Activated T-cell treated with anti-CD3 and anti-CD28 coated beads, Interleukin-2, amount 50 U/mL, for 72 hours (primary cell): ENCODE measurements at regions not wholly inside any gene's neighbourhood (a gene's known extent, or its start where the extent isn't known, plus 50 kb on each side); places are given as distances from the start of the nearest gene placed in this dataset.

Experiments used
- ATAC-seq, 2 donors: fragments of 150-1000 bp; cut with Tn5 transposase; replicated peaks in 1 of 2; 2 replicates each; pipeline ENCODE4 v1.10.0; 2021; ENCODE audit warnings: moderate library complexity in 2 of 2, mild to moderate bottlenecking in 1 of 2
- DNase-seq, 2 donors: peaks; one replicate each; pipeline ENCODE4 v3.0.0; 2021 to 2022; ENCODE audit warnings: mixed read lengths in 1 of 2
- H3K27ac Mint-ChIP-seq: one replicate; pipeline ENCODE4 v1.8.0; 2022; ENCODE audit warnings: mild to moderate bottlenecking, moderate library complexity, mixed read lengths
- H3K27me3 Mint-ChIP-seq: one replicate; pipeline ENCODE4 v1.8.0; 2022; ENCODE audit warnings: low read depth, mixed read lengths
- H3K36me3 Mint-ChIP-seq, 2 donors: one replicate each; pipeline ENCODE4 v1.8.0; 2022; ENCODE audit warnings: mixed read lengths in 2 of 2, mild to moderate bottlenecking in 1 of 2; ENCODE audit not compliant: insufficient read depth in 2 of 2
- H3K4me1 Mint-ChIP-seq: one replicate; pipeline ENCODE4 v1.8.0; 2022; ENCODE audit warnings: low read depth, mixed read lengths
- H3K4me3 Mint-ChIP-seq, 2 donors: one replicate each; pipeline ENCODE4 v1.8.0; 2022; ENCODE audit warnings: mild to moderate bottlenecking in 2 of 2, mixed read lengths in 2 of 2, moderate library complexity in 2 of 2
- H3K9me3 Mint-ChIP-seq, 2 donors: one replicate each; pipeline ENCODE4 v1.8.0; 2022; ENCODE audit warnings: mixed read lengths in 2 of 2

DNA sequence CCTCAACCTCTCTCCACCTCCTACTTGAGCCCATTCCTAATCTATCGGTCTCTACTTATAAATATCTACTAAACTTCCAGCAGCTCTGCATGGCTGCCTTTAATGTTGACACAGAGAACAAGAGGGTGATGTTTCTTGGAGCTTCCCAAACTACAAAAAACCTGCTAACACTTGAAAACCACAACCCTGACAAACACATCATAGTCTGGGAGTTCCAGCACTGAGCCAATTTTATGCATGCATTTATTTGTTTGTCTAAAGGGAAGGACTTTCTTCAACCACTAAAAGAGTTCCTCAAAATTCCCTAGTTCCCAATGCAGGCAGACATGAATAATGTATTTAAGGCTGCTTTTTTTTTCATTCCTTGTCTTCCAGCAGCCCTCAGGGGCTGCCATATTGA is 331.8 kb upstream of the XYLT1 start:
- Mint-ChIP-seq H3K4me1 (no peaks in the 10 kb centered on the region), H3K27me3 (peaks cover 18% of the 10 kb centered on the region), H3K9me3 (no peaks in the 10 kb centered on the region), H3K27ac (no peak overlapping the region), H3K36me3 (no peaks in the 10 kb centered on the region), H3K4me3 (no peak overlapping the region)
- no peak for ATAC-seq
- DNase-seq, result no peak

DNA sequence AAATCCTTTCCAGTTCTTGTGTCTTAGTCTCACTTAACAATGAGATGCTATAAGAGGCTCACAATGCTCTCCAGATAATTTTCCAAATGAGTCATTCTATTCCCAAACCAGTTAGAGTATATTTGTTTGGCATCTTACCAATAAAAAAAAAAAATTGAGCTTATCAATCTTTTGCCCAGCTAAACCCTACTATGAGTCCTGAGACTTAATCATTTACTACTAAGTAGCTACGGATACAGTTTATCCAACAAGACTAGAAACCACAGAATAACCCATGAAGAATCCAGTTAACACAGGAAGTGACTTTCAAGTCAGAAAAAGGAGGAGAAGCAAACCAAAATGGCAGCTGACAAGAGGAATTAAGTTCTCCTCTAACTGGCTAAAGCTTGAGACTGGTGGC is 330.3 kb upstream of the XYLT1 start:
- Mint-ChIP-seq H3K27me3 (peaks cover 15% of the 10 kb centered on the region), H3K4me3 (no peak overlapping the region)
- ATAC-seq, result no peak

GRCh38 chr16:17798716-17799115 is 328.0 kb upstream of the XYLT1 start:
- H3K27me3 Mint-ChIP-seq, result peaks cover 11% of the 10 kb centered on the region

More for the DNA sequence above, 330.3 kb upstream of the XYLT1 start:
- H3K27ac Mint-ChIP-seq, result no peak overlapping the region
- no peaks in the 10 kb centered on the region for H3K9me3 Mint-ChIP-seq
- no peak for DNase-seq
- H3K4me1 Mint-ChIP-seq, result no peaks in the 10 kb centered on the region
- H3K36me3 Mint-ChIP-seq, result no peaks in the 10 kb centered on the region

DNA sequence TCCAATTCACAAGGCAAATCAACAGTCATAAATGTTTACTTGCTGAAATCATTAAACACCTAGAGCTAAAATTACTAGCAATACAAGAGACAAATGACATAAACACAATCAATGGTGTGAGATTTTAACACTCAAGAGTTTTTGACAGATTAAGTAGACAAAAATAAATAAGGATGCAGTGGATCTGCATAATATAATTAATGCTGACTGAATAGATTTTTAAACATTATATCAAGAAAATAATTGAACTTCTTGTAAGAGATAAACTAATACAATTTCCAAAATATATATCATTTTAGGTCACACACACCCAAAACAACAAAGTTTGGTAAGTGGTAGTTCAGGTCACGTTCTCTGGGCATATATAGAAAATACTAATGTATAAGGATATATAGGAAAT is 322.6 kb upstream of the XYLT1 start:
- Mint-ChIP-seq H3K27me3 (peaks cover 6% of the 10 kb centered on the region), H3K36me3 (peaks cover 0 to 2% of the 10 kb centered on the region in 2 donors), H3K27ac (no peak overlapping the region), H3K4me3 (no peak overlapping the region), H3K9me3 (peaks cover 0 to 6% of the 10 kb centered on the region in 2 donors), H3K4me1 (no peaks in the 10 kb centered on the region)
- DNase-seq, result no peak
- no peak for ATAC-seq

More at GRCh38 chr16:17798716-17799115, 328.0 kb upstream of the XYLT1 start:
- Mint-ChIP-seq H3K4me1 (no peaks in the 10 kb centered on the region), H3K27ac (no peak overlapping the region), H3K4me3 (no peak overlapping the region), H3K9me3 (no peaks in the 10 kb centered on the region), H3K36me3 (no peaks in the 10 kb centered on the region)
- DNase-seq (no peak), ATAC-seq (no peak)

DNA sequence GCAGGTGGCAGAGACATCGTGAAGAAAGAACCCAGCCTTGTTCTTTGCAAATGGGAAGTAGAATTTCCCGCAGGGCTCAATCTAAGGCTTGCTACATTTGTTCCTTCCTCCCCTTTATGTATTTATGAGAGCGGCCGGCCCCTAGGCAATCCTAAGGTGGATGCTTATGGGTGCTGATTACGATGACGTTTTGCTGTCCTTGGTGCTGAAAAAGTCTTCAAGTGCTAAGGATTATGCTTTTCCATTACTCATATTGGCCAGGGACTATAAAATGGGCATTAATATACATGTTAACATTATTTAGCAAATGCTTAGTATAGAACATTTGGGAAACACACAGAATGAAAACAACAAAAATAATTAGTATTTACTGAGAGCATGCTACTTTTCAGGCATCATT is 313.3 kb upstream of the XYLT1 start:
- Mint-ChIP-seq H3K27me3 (no peaks in the 10 kb centered on the region), H3K4me1 (no peaks in the 10 kb centered on the region), H3K27ac (no peak overlapping the region), H3K36me3 (peaks cover 0 to 1% of the 10 kb centered on the region in 2 donors), H3K9me3 (peaks cover 0 to 2% of the 10 kb centered on the region in 2 donors), H3K4me3 (no peak overlapping the region)
- DNase-seq (peak in 1 of 2 donors; percentile 4), ATAC-seq (no peak)

- Mint-ChIP-seq H3K4me1 (no peaks in the 10 kb centered on the region), H3K27me3 (no peaks in the 10 kb centered on the region), H3K4me3 (no peak overlapping the region), H3K9me3 (peaks cover 4 to 11% of the 10 kb centered on the region in 2 donors), H3K27ac (no peak overlapping the region), H3K36me3 (peaks cover 1 to 2% of the 10 kb centered on the region in 2 donors)
- ATAC-seq (no peak), DNase-seq (no peak)
Measured at GRCh38 chr16:17780181-17780580, 309.4 kb upstream of the XYLT1 start.

GRCh38 chr16:17777408-17777863 is 306.7 kb upstream of the XYLT1 start:
- H3K27me3 Mint-ChIP-seq, result no peaks in the 10 kb centered on the region
- peaks cover 1 to 2% of the 10 kb centered on the region in 2 donors for H3K36me3 Mint-ChIP-seq
- H3K4me3 Mint-ChIP-seq, result no peak overlapping the region
- H3K9me3 Mint-ChIP-seq, result peaks cover 2 to 11% of the 10 kb centered on the region in 2 donors
- DNase-seq (no peak), ATAC-seq (no peak)
- H3K27ac Mint-ChIP-seq, result no peak overlapping the region
- H3K4me1 Mint-ChIP-seq, result no peaks in the 10 kb centered on the region

DNA sequence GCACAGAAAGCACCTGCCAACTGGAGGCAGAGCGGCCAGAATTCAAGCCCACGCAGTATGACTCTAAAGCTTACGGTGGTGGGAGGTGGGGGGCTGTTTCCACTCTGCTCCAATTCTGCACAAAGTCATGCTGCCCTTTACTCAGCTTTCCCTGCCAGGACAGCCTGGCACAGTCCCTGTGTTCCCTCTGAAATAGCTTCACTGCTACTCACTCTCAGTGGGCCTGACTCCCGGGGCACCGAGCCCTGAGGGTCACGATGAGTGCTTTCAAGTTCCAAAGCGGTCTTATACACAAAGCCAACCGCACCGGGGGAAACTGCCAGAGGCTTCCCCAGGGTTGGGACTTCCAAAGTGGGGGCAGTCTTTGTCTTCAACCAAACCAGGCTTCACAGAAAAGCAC is 306.1 kb upstream of the XYLT1 start:
- H3K27ac Mint-ChIP-seq, result no peak overlapping the region

GRCh38 chr16:17776465-17776864 is 305.7 kb upstream of the XYLT1 start:
- Mint-ChIP-seq H3K27me3 (no peaks in the 10 kb centered on the region), H3K36me3 (peaks cover 1 to 2% of the 10 kb centered on the region in 2 donors), H3K9me3 (peaks cover 2 to 11% of the 10 kb centered on the region in 2 donors), H3K27ac (no peak overlapping the region), H3K4me3 (no peak overlapping the region), H3K4me1 (no peaks in the 10 kb centered on the region)
- DNase-seq, result no peak
- ATAC-seq, result no peak

More for the DNA sequence above, 306.1 kb upstream of the XYLT1 start:
- DNase-seq, result no peak
- no peaks in the 10 kb centered on the region for H3K4me1 Mint-ChIP-seq
- H3K9me3 Mint-ChIP-seq, result peaks cover 2 to 11% of the 10 kb centered on the region in 2 donors
- ATAC-seq, result no peak
- H3K4me3 Mint-ChIP-seq, result no peak overlapping the region
- H3K36me3 Mint-ChIP-seq, result peaks cover 1 to 2% of the 10 kb centered on the region in 2 donors
- H3K27me3 Mint-ChIP-seq, result no peaks in the 10 kb centered on the region

DNA sequence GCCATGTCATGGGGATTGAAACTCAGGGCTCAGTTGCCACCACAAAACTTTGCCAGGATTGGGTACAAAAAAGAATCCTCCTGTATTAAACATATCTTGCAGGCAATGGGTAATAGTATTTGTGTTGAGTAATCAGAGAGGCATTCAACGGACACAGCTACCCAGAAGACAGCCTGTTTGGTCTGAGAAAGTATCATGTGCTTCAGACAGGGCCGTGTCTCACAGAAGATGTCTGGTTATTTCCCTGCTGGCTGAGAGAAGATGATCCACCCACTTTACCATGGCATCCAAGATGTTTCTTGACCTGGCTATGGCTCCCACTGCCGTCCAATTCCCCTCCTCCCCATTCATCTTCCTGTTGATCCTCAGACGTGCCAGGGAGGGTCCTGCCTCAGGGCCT is 304.3 kb upstream of the XYLT1 start:
- Mint-ChIP-seq H3K4me1 (no peaks in the 10 kb centered on the region), H3K27me3 (no peaks in the 10 kb centered on the region), H3K27ac (no peak overlapping the region), H3K4me3 (no peak overlapping the region), H3K9me3 (peaks cover 6 to 16% of the 10 kb centered on the region in 2 donors), H3K36me3 (peaks cover 1 to 2% of the 10 kb centered on the region in 2 donors)
- no peak for DNase-seq
- ATAC-seq, result no peak

GRCh38 chr16:17773698-17774101 is 302.9 kb upstream of the XYLT1 start:
- Mint-ChIP-seq H3K36me3 (peaks cover 0 to 2% of the 10 kb centered on the region in 2 donors), H3K27me3 (no peaks in the 10 kb centered on the region), H3K4me3 (no peak overlapping the region), H3K27ac (no peak overlapping the region), H3K9me3 (peaks cover 6 to 16% of the 10 kb centered on the region in 2 donors), H3K4me1 (no peaks in the 10 kb centered on the region)
- ATAC-seq, result no peak
- DNase-seq, result no peak

GRCh38 chr16:17770104-17770503 is 299.3 kb upstream of the XYLT1 start:
- Mint-ChIP-seq H3K27me3 (no peaks in the 10 kb centered on the region), H3K27ac (no peak overlapping the region), H3K4me3 (no peak overlapping the region), H3K36me3 (no peaks in the 10 kb centered on the region), H3K4me1 (no peaks in the 10 kb centered on the region), H3K9me3 (peaks cover 4 to 7% of the 10 kb centered on the region in 2 donors)
- DNase-seq (no peak), ATAC-seq (no peak)

- no peaks in the 10 kb centered on the region for H3K36me3 Mint-ChIP-seq
Measured at GRCh38 chr16:17769065-17769464, 298.3 kb upstream of the XYLT1 start.

GRCh38 chr16:17768257-17768656 is 297.5 kb upstream of the XYLT1 start:
- DNase-seq, result no peak

More at GRCh38 chr16:17769065-17769464, 298.3 kb upstream of the XYLT1 start:
- H3K4me1 Mint-ChIP-seq, result no peaks in the 10 kb centered on the region
- no peaks in the 10 kb centered on the region for H3K27me3 Mint-ChIP-seq
- no peak overlapping the region for H3K27ac Mint-ChIP-seq
- no peak overlapping the region for H3K4me3 Mint-ChIP-seq
- ATAC-seq, result no peak
- H3K9me3 Mint-ChIP-seq, result peaks cover 4 to 7% of the 10 kb centered on the region in 2 donors
- DNase-seq, result no peak

More at GRCh38 chr16:17768257-17768656, 297.5 kb upstream of the XYLT1 start:
- Mint-ChIP-seq H3K36me3 (no peaks in the 10 kb centered on the region), H3K9me3 (peaks cover 4 to 7% of the 10 kb centered on the region in 2 donors), H3K4me1 (no peaks in the 10 kb centered on the region), H3K27ac (no peak overlapping the region), H3K27me3 (no peaks in the 10 kb centered on the region), H3K4me3 (no peak overlapping the region)
- no peak for ATAC-seq
